ENCODE measurements at regions not wholly inside any gene's neighbourhood (a gene's known extent, or its start where the extent isn't known, plus 50 kb on each side); places are given as distances from the start of the nearest gene placed in this dataset.

- Histone ChIP-seq H3K27ac (no peak overlapping the region), H3K27me3 (no peaks in the 10 kb centered on the region), H3K4me1 (no peaks in the 10 kb centered on the region), H3K9me3 (no peaks in the 10 kb centered on the region), H3K36me3 (no peaks in the 10 kb centered on the region), H3K4me3 (no peak overlapping the region)
- intact Hi-C loops (cut with DNase I) = no loop called here
- WGBS, 2 donors = 23 to 52% methylated on average over 1 of the region's 1 CpG
- no peak for FAIRE-seq
- TF ChIP-seq, protein P1, sequence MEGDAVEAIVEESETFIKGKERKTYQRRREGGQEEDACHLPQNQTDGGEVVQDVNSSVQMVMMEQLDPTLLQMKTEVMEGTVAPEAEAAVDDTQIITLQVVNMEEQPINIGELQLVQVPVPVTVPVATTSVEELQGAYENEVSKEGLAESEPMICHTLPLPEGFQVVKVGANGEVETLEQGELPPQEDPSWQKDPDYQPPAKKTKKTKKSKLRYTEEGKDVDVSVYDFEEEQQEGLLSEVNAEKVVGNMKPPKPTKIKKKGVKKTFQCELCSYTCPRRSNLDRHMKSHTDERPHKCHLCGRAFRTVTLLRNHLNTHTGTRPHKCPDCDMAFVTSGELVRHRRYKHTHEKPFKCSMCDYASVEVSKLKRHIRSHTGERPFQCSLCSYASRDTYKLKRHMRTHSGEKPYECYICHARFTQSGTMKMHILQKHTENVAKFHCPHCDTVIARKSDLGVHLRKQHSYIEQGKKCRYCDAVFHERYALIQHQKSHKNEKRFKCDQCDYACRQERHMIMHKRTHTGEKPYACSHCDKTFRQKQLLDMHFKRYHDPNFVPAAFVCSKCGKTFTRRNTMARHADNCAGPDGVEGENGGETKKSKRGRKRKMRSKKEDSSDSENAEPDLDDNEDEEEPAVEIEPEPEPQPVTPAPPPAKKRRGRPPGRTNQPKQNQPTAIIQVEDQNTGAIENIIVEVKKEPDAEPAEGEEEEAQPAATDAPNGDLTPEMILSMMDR (IDR thresholded peaks at IDR 0.05) = no peak
- no peak for ATAC-seq
- DNase-seq = no peak
Observed at GRCh38 chr13:90171649-90172048, 1175.8 kb upstream of the MIR17HG start.

DNA sequence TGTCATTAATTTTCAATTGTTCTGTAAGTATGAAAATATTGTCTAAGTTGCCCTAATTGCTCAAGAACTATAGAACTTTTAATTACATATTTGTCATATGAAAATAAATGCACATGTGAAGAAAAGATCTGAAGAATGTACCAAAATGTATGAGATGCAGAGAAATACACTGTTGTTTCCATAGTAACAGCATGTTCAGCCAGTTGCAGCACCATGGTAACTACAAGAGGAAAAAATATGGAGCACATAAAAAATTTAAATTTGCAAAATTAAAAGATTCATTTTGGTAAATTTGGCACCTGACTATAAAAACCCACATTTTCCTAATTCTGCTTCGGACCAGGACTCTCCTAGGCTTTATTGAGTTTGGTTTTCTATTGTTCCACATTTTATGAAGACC is 1170.0 kb upstream of the MIR17HG start:
- Histone ChIP-seq H3K36me3 (no peaks in the 10 kb centered on the region), H3K27me3 (no peaks in the 10 kb centered on the region), H3K4me3 (no peak overlapping the region), H3K4me1 (no peaks in the 10 kb centered on the region), H3K9me3 (no peaks in the 10 kb centered on the region), H3K27ac (no peak overlapping the region)
- TF ChIP-seq, protein P1 (IDR thresholded peaks at IDR 0.05) = no peak
- intact Hi-C loops (cut with DNase I) = no loop called here
- WGBS, 2 donors = 77 to 88% methylated on average over 1 of the region's 1 CpG
- DNase-seq = no peak
- no peak for FAIRE-seq
- ATAC-seq = no peak

DNA sequence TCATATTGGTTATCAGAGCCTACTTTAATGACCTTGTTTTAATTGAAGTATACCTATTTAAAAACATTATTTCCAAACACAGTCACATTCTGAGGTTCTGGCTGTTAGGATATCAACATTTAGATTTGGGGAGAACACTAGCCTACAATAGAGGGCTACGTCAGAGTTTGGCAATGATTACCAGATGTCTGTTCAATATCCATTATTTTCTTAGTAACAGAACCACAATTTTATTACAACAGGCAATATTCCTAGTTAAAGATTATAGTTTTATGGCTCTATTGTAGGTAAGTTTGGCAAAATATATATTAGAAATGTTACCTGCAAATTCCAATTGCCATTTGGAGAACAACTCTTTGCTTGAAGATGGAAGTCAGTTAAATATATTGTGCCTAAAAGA is 1163.1 kb upstream of the MIR17HG start:
- FAIRE-seq (no peak), ATAC-seq (peak in 1 of 4 donors; percentile 32)
- WGBS, 2 donors = 18 to 28% methylated on average over 1 of the region's 1 CpG

DNA sequence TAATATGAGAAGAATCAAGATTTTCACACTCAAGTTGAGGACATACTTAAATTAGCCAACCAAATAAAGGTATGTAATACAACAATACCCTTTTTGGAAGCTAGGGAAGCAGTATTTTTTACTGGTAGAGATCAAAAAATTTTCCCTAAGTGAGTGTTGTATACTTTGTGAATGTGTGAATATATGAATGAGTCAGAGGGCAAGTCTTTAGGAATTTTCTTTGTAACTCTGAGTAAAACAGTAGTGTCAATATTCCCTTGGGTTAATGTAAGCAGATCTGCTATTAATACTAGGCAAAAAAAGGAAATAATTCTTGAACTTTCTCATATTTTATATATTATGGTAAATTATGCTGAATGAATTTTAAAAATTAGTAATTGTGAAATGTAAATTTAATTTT is 1161.8 kb upstream of the MIR17HG start:
- H3K4me1 ChIP-seq = peaks cover 0 to 5% (median 0%) of the 10 kb centered on the region in 3 donors
- no peak overlapping the region for H3K27ac ChIP-seq
- FAIRE-seq = no peak
- TF ChIP-seq, protein P1 (IDR thresholded peaks at IDR 0.05) = no peak
- H3K9me3 ChIP-seq = no peaks in the 10 kb centered on the region
- no peak for ATAC-seq
- DNase-seq = no peak
- no peak overlapping the region for H3K4me3 ChIP-seq
- H3K27me3 ChIP-seq = no peaks in the 10 kb centered on the region
- intact Hi-C loops (cut with DNase I) = no loop called here
- H3K36me3 ChIP-seq = no peaks in the 10 kb centered on the region

More for the DNA sequence above, 1163.1 kb upstream of the MIR17HG start:
- TF ChIP-seq, protein P1 (IDR thresholded peaks at IDR 0.05) = no peak
- no peak overlapping the region for H3K4me3 ChIP-seq
- peaks cover 0 to 5% (median 0%) of the 10 kb centered on the region in 3 donors for H3K4me1 ChIP-seq
- intact Hi-C loops (cut with DNase I) = no loop called here
- no peaks in the 10 kb centered on the region for H3K27me3 ChIP-seq
- H3K27ac ChIP-seq = no peak overlapping the region
- DNase-seq = no peak
- no peaks in the 10 kb centered on the region for H3K36me3 ChIP-seq
- no peaks in the 10 kb centered on the region for H3K9me3 ChIP-seq

DNA sequence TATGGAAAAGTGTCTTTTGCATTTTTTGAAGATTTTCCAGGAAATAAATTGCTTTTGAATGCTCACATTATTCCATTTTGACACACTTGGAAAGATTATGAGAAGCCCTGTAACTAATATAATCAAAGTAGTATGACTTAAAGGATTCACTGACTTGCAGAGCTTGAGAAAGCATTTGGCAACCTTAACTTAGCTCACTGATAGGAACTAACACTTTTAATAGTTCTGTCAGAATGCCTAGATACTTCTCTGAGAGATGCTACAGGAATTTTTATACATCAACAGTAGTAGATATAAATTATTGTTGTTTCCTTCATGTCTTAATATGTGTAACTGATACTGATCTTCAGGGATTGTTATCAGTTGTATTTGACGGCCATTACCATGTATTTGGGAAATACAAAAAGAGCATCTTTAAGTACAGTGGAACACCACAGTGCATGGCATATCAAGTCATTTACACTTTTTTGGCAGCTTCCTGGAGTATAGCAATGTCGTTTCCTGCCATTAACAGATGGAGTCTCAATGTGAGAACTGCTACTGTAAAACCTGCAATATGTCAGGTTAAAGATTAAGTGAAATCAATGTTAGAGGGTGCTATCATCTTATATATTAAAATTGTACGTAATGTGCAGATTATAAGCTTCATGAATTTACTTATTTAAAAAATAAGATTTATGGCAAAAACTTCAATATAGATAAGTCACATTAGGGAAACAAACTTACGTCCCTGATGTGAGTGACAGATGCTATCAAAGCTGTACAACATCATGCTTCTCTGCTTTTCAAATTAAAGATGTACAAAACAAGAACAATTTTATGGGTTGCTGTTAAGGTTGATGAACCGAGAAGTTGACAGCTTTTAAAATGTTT is 1159.8 kb upstream of the MIR17HG start:
- no peak for ATAC-seq
- Histone ChIP-seq H3K4me3 (no peak overlapping the region), H3K36me3 (no peaks in the 10 kb centered on the region), H3K4me1 (peaks cover 0 to 5% (median 0%) of the 10 kb centered on the region in 3 donors), H3K27me3 (no peaks in the 10 kb centered on the region), H3K27ac (no peak overlapping the region), H3K9me3 (no peaks in the 10 kb centered on the region)
- intact Hi-C loops (cut with DNase I) = no loop called here
- no peak for DNase-seq
- TF ChIP-seq, protein P1 (IDR thresholded peaks at IDR 0.05) = no peak
- FAIRE-seq = no peak
- 52 to 59% methylated on average over 5 of the region's 5 CpGs for WGBS, 2 donors
